H9 (cell line): ENCODE measurements at regions not wholly inside any gene's neighbourhood (a gene's known extent, or its start where the extent isn't known, plus 50 kb on each side); places are given as distances from the start of the nearest gene placed in this dataset.
"Not testable (repeated sequence)": the region's sequence is repeated elsewhere in the genome, so short reads cannot be mapped to it uniquely, and the experiment has no call there.

Experiments used
- DNase-seq: peaks from one replicate; pipeline ENCODE4 v3.0.0-alpha.2; 2017
- H2AFZ ChIP-seq: one replicate; pipeline ENCODE4 v1.6.1; 2013; ENCODE audit warnings: mild to moderate bottlenecking, low read length, control low read depth, moderate library complexity
- H2AK5ac ChIP-seq: 2 replicates; pipeline ENCODE4 v1.6.1; 2013; ENCODE audit warnings: low read length, control low read depth, mixed read lengths; ENCODE audit not compliant: insufficient read length
- H2BK120ac ChIP-seq: one replicate; pipeline ENCODE4 v1.6.1; 2013; ENCODE audit warnings: low read depth, mild to moderate bottlenecking, low read length, control low read depth, inconsistent platforms; ENCODE audit not compliant: poor library complexity, severe bottlenecking
- H2BK12ac ChIP-seq: 2 replicates; pipeline ENCODE4 v1.6.1; 2013; ENCODE audit warnings: low read length, control low read depth, mixed read lengths, low read depth; ENCODE audit not compliant: insufficient read length
- H2BK15ac ChIP-seq: 2 replicates; pipeline ENCODE4 v1.6.1; 2013; ENCODE audit warnings: low read depth, low read length, control low read depth
- H2BK20ac ChIP-seq: one replicate; pipeline ENCODE4 v1.6.1; 2013; ENCODE audit warnings: low read depth, mild to moderate bottlenecking, low read length, control low read depth, inconsistent platforms; ENCODE audit not compliant: poor library complexity, severe bottlenecking
- H2BK5ac ChIP-seq: 2 replicates; pipeline ENCODE4 v1.6.1; 2013; ENCODE audit warnings: low read length, control low read depth, mixed read lengths; ENCODE audit not compliant: insufficient read length
- H3K14ac ChIP-seq: 2 replicates; pipeline ENCODE4 v1.6.1; 2013; ENCODE audit warnings: low read length, control low read depth; ENCODE audit not compliant: insufficient read depth
- H3K18ac ChIP-seq: 2 replicates; pipeline ENCODE4 v1.6.1; 2013; ENCODE audit warnings: low read depth, mild to moderate bottlenecking, mixed read lengths, low read length, control low read depth; ENCODE audit not compliant: insufficient read length
- H3K23ac ChIP-seq: 2 replicates; pipeline ENCODE4 v1.6.1; 2013; ENCODE audit warnings: low read length, control low read depth, mixed read lengths, low read depth; ENCODE audit not compliant: insufficient read length
- H3K23me2 ChIP-seq: 2 replicates; pipeline ENCODE4 v1.6.1; 2013; ENCODE audit warnings: low read depth, mild to moderate bottlenecking, mixed read lengths, low read length, control low read depth; ENCODE audit not compliant: insufficient read length, poor library complexity, severe bottlenecking
- H3K27ac ChIP-seq: 2 replicates; pipeline ENCODE4 v1.5.1; 2013; ENCODE audit warnings: low read length, control low read depth, mixed read lengths, low read depth; ENCODE audit not compliant: insufficient read length
- H3K27me3 ChIP-seq: 2 replicates; pipeline ENCODE4 v1.6.1; 2013; ENCODE audit warnings: low read length, control low read depth, inconsistent platforms; ENCODE audit not compliant: insufficient read depth
- H3K4ac ChIP-seq: 2 replicates; pipeline ENCODE4 v1.6.1; 2013; ENCODE audit warnings: low read depth, mild to moderate bottlenecking, control low read depth, inconsistent platforms, low read length, moderate library complexity
- H3K4me1 ChIP-seq: 2 replicates; pipeline ENCODE4 v1.6.1; 2013; ENCODE audit warnings: low read length, control low read depth, inconsistent platforms; ENCODE audit not compliant: insufficient read depth
- H3K4me2 ChIP-seq: 2 replicates; pipeline ENCODE4 v1.6.1; 2013; ENCODE audit warnings: low read length, control low read depth, mixed read lengths; ENCODE audit not compliant: insufficient read length, insufficient read depth
- H3K56ac ChIP-seq: 2 replicates; pipeline ENCODE4 v1.6.1; 2013; ENCODE audit warnings: low read depth, mild to moderate bottlenecking, mixed read lengths, low read length, control low read depth; ENCODE audit not compliant: insufficient read length
- H3K79me1 ChIP-seq: 2 replicates; pipeline ENCODE4 v1.6.1; 2013; ENCODE audit warnings: low read depth, mild to moderate bottlenecking, moderate library complexity, low read length, control low read depth, inconsistent platforms; ENCODE audit not compliant: insufficient read depth, poor library complexity, severe bottlenecking
- H3K79me2 ChIP-seq: 2 replicates; pipeline ENCODE4 v1.6.1; 2013; ENCODE audit warnings: low read length, control low read depth, inconsistent platforms; ENCODE audit not compliant: insufficient read depth
- H3K9ac ChIP-seq: 2 replicates; pipeline ENCODE4 v1.6.1; 2013; ENCODE audit warnings: low read length, control low read depth, mixed read lengths; ENCODE audit not compliant: insufficient read length; ENCODE audit errors: extremely low read depth
- H3K9me3 ChIP-seq: one replicate; pipeline ENCODE4 v1.6.1; 2013; ENCODE audit warnings: low read depth, low read length, inconsistent platforms; ENCODE audit not compliant: control insufficient read depth
- H3T11ph ChIP-seq: one replicate; pipeline ENCODE4 v1.6.1; 2013; ENCODE audit warnings: mild to moderate bottlenecking, low read length, control low read depth, inconsistent platforms
- H4K20me1 ChIP-seq: one replicate; pipeline ENCODE4 v1.6.1; 2013; ENCODE audit not compliant: control insufficient read depth, insufficient read length, insufficient read depth
- H4K5ac ChIP-seq: 2 replicates; pipeline ENCODE4 v1.6.1; 2013; ENCODE audit warnings: low read depth, mild to moderate bottlenecking, mixed read lengths, low read length, control low read depth; ENCODE audit not compliant: insufficient read length
- H4K8ac ChIP-seq: replicated peaks from 2 replicates; pipeline ENCODE4 v1.6.1; 2013; ENCODE audit warnings: low read length, control low read depth, mixed read lengths, low read depth; ENCODE audit not compliant: insufficient read length
- H4K91ac ChIP-seq: 2 replicates; pipeline ENCODE4 v1.6.1; 2013; ENCODE audit warnings: low read depth, mild to moderate bottlenecking, moderate library complexity, mixed read lengths, low read length, control low read depth; ENCODE audit not compliant: insufficient read length
- H3K27ac Mint-ChIP-seq, 3 experiments: 2 replicates in 2 of 3; 3 replicates in 1 of 3; pipeline ENCODE4 v1.8.0; 2020 to 2021; ENCODE audit warnings: mixed read lengths in 3 of 3, mild to moderate bottlenecking in 1 of 3, moderate library complexity in 1 of 3
- H3K27me3 Mint-ChIP-seq: 2 replicates; pipeline ENCODE4 v1.8.0; 2021; ENCODE audit warnings: low read depth, mild to moderate bottlenecking, moderate library complexity, mixed read lengths
- H3K36me3 Mint-ChIP-seq, 3 experiments: 2 replicates in 2 of 3; 3 replicates in 1 of 3; pipeline ENCODE4 v1.8.0; 2020 to 2021; ENCODE audit warnings: low read depth in 3 of 3, mixed read lengths in 3 of 3; ENCODE audit not compliant: insufficient read depth in 1 of 3
- H3K4me1 Mint-ChIP-seq, 2 experiments: 2 replicates each; pipeline ENCODE4 v1.8.0; 2020; ENCODE audit warnings: mixed read lengths in 2 of 2
- H3K4me3 Mint-ChIP-seq, 2 experiments: 2 replicates in 1 of 2; 3 replicates in 1 of 2; pipeline ENCODE4 v1.8.0; 2020 to 2021; ENCODE audit warnings: mild to moderate bottlenecking in 2 of 2, mixed read lengths in 2 of 2, moderate library complexity in 1 of 2
- H3K9me3 Mint-ChIP-seq, 2 experiments: 2 replicates in 1 of 2; 3 replicates in 1 of 2; pipeline ENCODE4 v1.8.0; 2020; ENCODE audit warnings: mild to moderate bottlenecking in 2 of 2, mixed read lengths in 2 of 2, moderate library complexity in 1 of 2
- WGBS: extraction: QIAGEN DNeasy Blood & Tissue Kit; methylation state at CpG from one replicate; pipeline ENCODE4 v1.1.7; 2013; ENCODE audit warnings: missing lambda C conversion rate, low lambda C conversion rate, mixed read lengths; ENCODE audit not compliant: insufficient read length; ENCODE audit errors: extremely low coverage; 5-methylcytosine and 5-hydroxymethylcytosine counted together
- TF ChIP-seq, protein P1 (sequence below): fragments of 200-600 bp; sonication (generic); conservative IDR thresholded peaks from 3 replicates; pipeline ENCODE4 v1.8.0; 2021; ENCODE audit warnings: antibody characterized with exemption, mild to moderate bottlenecking

- Histone ChIP-seq H3K27ac (no peak overlapping the region), H3K79me1 (no peaks in the 10 kb centered on the region), H3K18ac (no peak overlapping the region), H2BK5ac (no peak overlapping the region), H3K4me1 (no peaks in the 10 kb centered on the region), H3K14ac (no peak overlapping the region), H2BK15ac (no peak overlapping the region), H2AK5ac (no peak overlapping the region), H4K20me1 (no peaks in the 10 kb centered on the region), H3K23me2 (no peaks in the 10 kb centered on the region), H3K27me3 (no peaks in the 10 kb centered on the region), H3T11ph (no peak overlapping the region), H3K79me2 (no peaks in the 10 kb centered on the region), H3K56ac (no peak overlapping the region), H2AFZ (no peak overlapping the region), H4K8ac (no peak overlapping the region), H3K9ac (no peak overlapping the region), H3K4ac (no peak overlapping the region), H3K9me3 (peaks cover 16% of the 10 kb centered on the region), H4K5ac (no peak overlapping the region), H2BK20ac (no peak overlapping the region), H4K91ac (no peak overlapping the region), H3K23ac (no peak overlapping the region), H2BK12ac (no peak overlapping the region), H2BK120ac (no peak overlapping the region), H3K4me2 (no peak overlapping the region)
- H3K36me3 Mint-ChIP-seq: peaks cover 16 to 27% (median 18%) of the 10 kb centered on the region in 3 experiments; a peak in 6 of 7 replicates
- peaks cover 80 to 87% of the 10 kb centered on the region in 2 experiments for H3K9me3 Mint-ChIP-seq
- no peaks in the 10 kb centered on the region for H3K4me1 Mint-ChIP-seq
- TF ChIP-seq, protein P1, sequence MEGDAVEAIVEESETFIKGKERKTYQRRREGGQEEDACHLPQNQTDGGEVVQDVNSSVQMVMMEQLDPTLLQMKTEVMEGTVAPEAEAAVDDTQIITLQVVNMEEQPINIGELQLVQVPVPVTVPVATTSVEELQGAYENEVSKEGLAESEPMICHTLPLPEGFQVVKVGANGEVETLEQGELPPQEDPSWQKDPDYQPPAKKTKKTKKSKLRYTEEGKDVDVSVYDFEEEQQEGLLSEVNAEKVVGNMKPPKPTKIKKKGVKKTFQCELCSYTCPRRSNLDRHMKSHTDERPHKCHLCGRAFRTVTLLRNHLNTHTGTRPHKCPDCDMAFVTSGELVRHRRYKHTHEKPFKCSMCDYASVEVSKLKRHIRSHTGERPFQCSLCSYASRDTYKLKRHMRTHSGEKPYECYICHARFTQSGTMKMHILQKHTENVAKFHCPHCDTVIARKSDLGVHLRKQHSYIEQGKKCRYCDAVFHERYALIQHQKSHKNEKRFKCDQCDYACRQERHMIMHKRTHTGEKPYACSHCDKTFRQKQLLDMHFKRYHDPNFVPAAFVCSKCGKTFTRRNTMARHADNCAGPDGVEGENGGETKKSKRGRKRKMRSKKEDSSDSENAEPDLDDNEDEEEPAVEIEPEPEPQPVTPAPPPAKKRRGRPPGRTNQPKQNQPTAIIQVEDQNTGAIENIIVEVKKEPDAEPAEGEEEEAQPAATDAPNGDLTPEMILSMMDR: no peak
- H3K4me3 Mint-ChIP-seq: no peak overlapping the region
- no CpG with 5 or more reads among the region's 9 CpGs for WGBS
- peaks cover 5% of the 10 kb centered on the region for H3K27me3 Mint-ChIP-seq
- no peak overlapping the region for H3K27ac Mint-ChIP-seq
- DNase-seq: no peak
Observed at GRCh38 chr9:65400886-65401285, 115.9 kb upstream of the FOXD4L5 start.

DNA sequence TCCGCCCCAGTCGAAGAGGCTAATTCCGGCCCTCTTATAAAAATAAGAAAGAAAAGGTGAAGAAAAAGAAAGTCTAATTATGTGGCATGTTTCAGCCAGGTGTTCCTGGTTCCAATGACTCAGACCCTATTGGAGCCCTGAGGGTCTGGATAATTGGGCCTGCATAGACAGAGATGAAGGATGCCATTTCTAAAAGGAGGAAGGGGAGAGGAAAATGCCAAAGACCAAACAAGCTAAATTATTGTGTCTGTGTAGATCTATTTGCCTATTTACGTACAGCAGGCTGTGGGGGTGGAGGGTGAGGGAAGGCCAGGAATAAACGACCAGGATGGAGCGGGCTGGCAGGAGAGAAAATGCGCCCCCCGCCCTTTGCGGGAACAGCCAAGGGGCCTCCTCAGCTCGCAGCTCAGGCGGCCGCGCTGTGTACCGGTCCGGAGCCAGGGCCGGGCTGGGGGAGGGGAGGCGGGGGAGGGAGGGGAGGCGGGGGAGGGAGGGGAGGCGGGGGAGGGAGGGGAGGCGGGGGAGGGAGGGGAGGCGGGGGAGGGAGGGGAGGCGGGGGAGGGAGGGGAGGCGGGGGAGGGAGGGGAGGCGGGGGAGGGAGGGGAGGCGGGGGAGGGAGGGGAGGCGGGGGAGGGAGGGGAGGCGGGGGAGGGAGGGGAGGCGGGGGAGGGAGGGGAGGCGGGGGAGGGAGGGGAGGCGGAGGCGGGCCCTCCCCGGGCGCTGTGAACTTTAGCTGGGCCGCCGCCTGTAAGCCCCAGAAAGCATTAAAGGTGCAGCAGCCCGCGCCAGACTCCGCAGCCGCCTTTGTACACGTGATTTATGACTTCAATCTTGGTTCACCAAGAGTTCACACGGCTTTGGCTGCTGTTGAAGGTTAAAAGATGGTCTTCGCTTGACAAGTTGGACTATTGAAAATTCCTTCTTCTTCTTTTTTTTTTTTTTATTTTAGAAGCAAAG is 113.0 kb upstream of the FOXD4L5 start:
- H3K18ac ChIP-seq: not testable (repeated sequence)

More for the DNA sequence above, 113.0 kb upstream of the FOXD4L5 start:
- not testable (repeated sequence) for H3K4me1 Mint-ChIP-seq, H3K4me1 ChIP-seq, H2BK12ac ChIP-seq, H2BK20ac ChIP-seq, H2AFZ ChIP-seq, H3T11ph ChIP-seq, H4K20me1 ChIP-seq, H3K23ac ChIP-seq, H4K8ac ChIP-seq, H3K14ac ChIP-seq, H2BK120ac ChIP-seq, H2BK15ac ChIP-seq, H3K27ac ChIP-seq, H3K79me1 ChIP-seq, H3K4me2 ChIP-seq, H4K91ac ChIP-seq, H3K56ac ChIP-seq, H3K23me2 ChIP-seq, H3K27me3 Mint-ChIP-seq, H3K4me3 Mint-ChIP-seq, H3K27me3 ChIP-seq, H3K4ac ChIP-seq, H2AK5ac ChIP-seq, H3K79me2 ChIP-seq, H4K5ac ChIP-seq, H2BK5ac ChIP-seq, H3K9me3 ChIP-seq, DNase-seq, H3K9ac ChIP-seq, H3K27ac Mint-ChIP-seq
- no CpG with 5 or more reads among the region's 42 CpGs for WGBS
- Mint-ChIP-seq H3K9me3 (peaks cover 75 to 81% of the 10 kb centered on the region in 2 experiments), H3K36me3 (peaks cover 16 to 23% (median 16%) of the 10 kb centered on the region in 3 experiments; a peak in 6 of 7 replicates)
